Esophagus squamous epithelium (tissue), 4 donors: ENCODE measurements at regions not wholly inside any gene's neighbourhood (a gene's known extent, or its start where the extent isn't known, plus 50 kb on each side); places are given as distances from the start of the nearest gene placed in this dataset.

Experiments used
- POLR2A ChIP-seq, 4 donors: fragments of 450-650 bp; IDR thresholded peaks; one replicate each; pipeline ENCODE4 v1.6.1; 2017; ENCODE audit warnings: antibody characterized with exemption in 4 of 4, mild to moderate bottlenecking in 4 of 4, moderate library complexity in 3 of 4
- TF ChIP-seq, protein P1 (sequence below), 6 experiments: fragments of 450-650 bp in 4 of 6; fragments of 200-600 bp in 2 of 6; sonication (generic) in 2 of 6; IDR thresholded peaks; one replicate each; pipeline ENCODE4 v1.5.1; 2016 to 2019; ENCODE audit warnings: antibody characterized with exemption in 6 of 6, mild to moderate bottlenecking in 4 of 6, moderate library complexity in 4 of 6

- TF ChIP-seq, protein P1, sequence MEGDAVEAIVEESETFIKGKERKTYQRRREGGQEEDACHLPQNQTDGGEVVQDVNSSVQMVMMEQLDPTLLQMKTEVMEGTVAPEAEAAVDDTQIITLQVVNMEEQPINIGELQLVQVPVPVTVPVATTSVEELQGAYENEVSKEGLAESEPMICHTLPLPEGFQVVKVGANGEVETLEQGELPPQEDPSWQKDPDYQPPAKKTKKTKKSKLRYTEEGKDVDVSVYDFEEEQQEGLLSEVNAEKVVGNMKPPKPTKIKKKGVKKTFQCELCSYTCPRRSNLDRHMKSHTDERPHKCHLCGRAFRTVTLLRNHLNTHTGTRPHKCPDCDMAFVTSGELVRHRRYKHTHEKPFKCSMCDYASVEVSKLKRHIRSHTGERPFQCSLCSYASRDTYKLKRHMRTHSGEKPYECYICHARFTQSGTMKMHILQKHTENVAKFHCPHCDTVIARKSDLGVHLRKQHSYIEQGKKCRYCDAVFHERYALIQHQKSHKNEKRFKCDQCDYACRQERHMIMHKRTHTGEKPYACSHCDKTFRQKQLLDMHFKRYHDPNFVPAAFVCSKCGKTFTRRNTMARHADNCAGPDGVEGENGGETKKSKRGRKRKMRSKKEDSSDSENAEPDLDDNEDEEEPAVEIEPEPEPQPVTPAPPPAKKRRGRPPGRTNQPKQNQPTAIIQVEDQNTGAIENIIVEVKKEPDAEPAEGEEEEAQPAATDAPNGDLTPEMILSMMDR (IDR thresholded peaks at IDR 0.05): no peak
- TF ChIP-seq POLR2A (IDR thresholded peaks at IDR 0.05): no peak
These were observed 131.4 kb upstream of the RUNX3 start for GRCh38 chr1:25061261-25061995.
